ENCODE measurements at regions not wholly inside any gene's neighbourhood (a gene's known extent, or its start where the extent isn't known, plus 50 kb on each side); places are given as distances from the start of the nearest gene placed in this dataset.

DNA sequence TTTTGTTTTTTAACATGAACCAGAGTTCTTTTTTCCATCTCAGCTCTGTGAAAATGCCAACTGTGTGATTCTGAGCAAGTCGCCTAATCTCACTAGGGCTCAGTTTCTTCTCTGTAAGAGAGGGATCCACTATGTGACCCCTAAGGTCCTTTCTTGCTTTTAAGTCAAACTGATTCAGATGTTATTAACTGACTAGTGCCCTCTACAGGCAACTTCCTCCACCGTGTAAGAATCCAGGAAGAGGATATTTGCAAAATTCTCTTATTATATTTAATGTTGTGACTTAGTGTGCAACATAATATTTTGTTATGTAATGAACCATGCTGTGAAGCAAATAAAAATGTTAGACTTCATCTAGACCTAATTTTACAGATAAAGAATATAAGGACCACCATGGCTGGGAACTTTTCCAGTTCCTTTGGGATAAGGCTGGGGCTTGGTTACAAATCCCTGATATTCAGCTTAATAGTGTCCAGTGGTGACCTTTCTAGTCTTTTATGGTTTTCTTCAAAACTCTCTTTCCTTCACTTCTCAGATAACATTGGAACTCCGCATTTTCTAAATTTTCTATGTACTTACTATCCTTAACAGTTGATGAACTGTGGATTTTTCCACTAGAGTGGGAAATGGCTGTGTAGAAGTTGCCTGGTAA is 244.7 kb downstream of the PIK3R1 start:
- Histone ChIP-seq H3K27ac (ENCODE audit: low read length) (no peak overlapping the region), H3K4me1 (ENCODE audit: control insufficient read depth, insufficient read depth, low read length) (no peaks in the 10 kb centered on the region), H3K9me3 (ENCODE audit: control insufficient read depth, insufficient read depth, low read length) (no peaks in the 10 kb centered on the region), H3K36me3 (ENCODE audit: control insufficient read depth, insufficient read depth, low read length) (no peaks in the 10 kb centered on the region), H3K27me3 (ENCODE audit: control insufficient read depth, insufficient read depth, low read length) (no peaks in the 10 kb centered on the region), H3K4me3 (ENCODE audit: low read length) (no peak overlapping the region)
- DNase-seq (ENCODE audit: low read depth, low spot score), result peak; percentile 18
- WGBS (ENCODE audit: insufficient coverage, insufficient read length), result no CpG with 5 or more reads among the region's 3 CpGs

DNA sequence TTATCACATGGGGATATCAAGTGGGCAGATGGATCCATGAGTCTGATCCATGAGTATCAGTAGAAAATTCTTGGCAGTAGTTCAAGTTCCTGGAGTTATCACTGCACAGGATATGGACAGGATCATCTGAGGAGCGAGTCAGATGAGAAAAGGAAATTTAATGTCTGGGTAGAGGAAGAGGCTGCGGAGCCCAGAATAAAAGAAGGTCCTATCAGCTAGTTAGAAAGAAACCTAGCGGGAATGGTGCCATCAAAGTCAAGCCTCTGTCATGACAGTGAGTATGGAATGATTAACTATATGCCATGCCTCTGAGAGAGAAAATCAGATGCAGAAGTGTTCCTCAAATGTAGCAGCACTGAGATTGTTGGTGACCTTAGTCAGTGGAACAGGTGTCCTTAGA is 248.1 kb downstream of the PIK3R1 start:
- no peak for DNase-seq (ENCODE audit: low read depth, low spot score)
- WGBS (ENCODE audit: insufficient coverage, insufficient read length), result no CpG with 5 or more reads among the region's 3 CpGs
- Histone ChIP-seq H3K27ac (ENCODE audit: low read length) (no peak overlapping the region), H3K9me3 (ENCODE audit: control insufficient read depth, insufficient read depth, low read length) (no peaks in the 10 kb centered on the region), H3K4me3 (ENCODE audit: low read length) (no peak overlapping the region), H3K27me3 (ENCODE audit: control insufficient read depth, insufficient read depth, low read length) (no peaks in the 10 kb centered on the region), H3K4me1 (ENCODE audit: control insufficient read depth, insufficient read depth, low read length) (0 out of 2 replicates have a peak, but pooled peaks cover 2% of the 10 kb centered on the region), H3K36me3 (ENCODE audit: control insufficient read depth, insufficient read depth, low read length) (no peaks in the 10 kb centered on the region)

DNA sequence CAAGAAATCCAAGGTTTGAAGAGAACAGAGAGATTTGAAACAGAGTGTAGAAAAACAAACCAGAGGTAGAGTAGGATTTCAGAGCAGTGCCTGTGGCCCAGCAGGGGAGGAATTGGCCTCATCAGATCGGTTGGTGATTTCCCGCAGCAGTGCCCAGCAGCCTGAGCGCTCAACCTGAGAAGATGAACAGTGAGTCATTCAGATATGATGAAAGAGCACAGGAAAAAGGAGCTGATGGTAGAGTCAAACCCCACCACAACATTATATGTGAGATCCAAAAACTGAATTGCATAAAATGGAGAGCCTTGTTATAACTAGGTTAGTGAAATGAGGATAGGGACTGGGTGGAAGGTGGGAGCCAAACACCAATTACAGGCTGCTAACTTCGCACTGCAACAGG is 248.9 kb downstream of the PIK3R1 start:
- 0 out of 2 replicates have a peak, but pooled peaks cover 2% of the 10 kb centered on the region for H3K4me1 ChIP-seq (ENCODE audit: control insufficient read depth, insufficient read depth, low read length)
- DNase-seq (ENCODE audit: low read depth, low spot score), result no peak

GRCh38 chr5:68465133-68465532 is 249.6 kb downstream of the PIK3R1 start:
- H3K4me3 ChIP-seq (ENCODE audit: low read length), result no peak overlapping the region
- H3K9me3 ChIP-seq (ENCODE audit: control insufficient read depth, insufficient read depth, low read length), result no peaks in the 10 kb centered on the region
- no CpG with 5 or more reads among the region's 3 CpGs for WGBS (ENCODE audit: insufficient coverage, insufficient read length)
- no peaks in the 10 kb centered on the region for H3K27me3 ChIP-seq (ENCODE audit: control insufficient read depth, insufficient read depth, low read length)
- no peaks in the 10 kb centered on the region for H3K36me3 ChIP-seq (ENCODE audit: control insufficient read depth, insufficient read depth, low read length)
- 0 out of 2 replicates have a peak, but pooled peaks cover 2% of the 10 kb centered on the region for H3K4me1 ChIP-seq (ENCODE audit: control insufficient read depth, insufficient read depth, low read length)
- no peak overlapping the region for H3K27ac ChIP-seq (ENCODE audit: low read length)
- DNase-seq (ENCODE audit: low read depth, low spot score), result no peak

More for the DNA sequence above, 248.9 kb downstream of the PIK3R1 start:
- no peak overlapping the region for H3K27ac ChIP-seq (ENCODE audit: low read length)
- no peaks in the 10 kb centered on the region for H3K9me3 ChIP-seq (ENCODE audit: control insufficient read depth, insufficient read depth, low read length)
- H3K4me3 ChIP-seq (ENCODE audit: low read length), result no peak overlapping the region
- no CpG with 5 or more reads among the region's 4 CpGs for WGBS (ENCODE audit: insufficient coverage, insufficient read length)
- H3K27me3 ChIP-seq (ENCODE audit: control insufficient read depth, insufficient read depth, low read length), result no peaks in the 10 kb centered on the region
- H3K36me3 ChIP-seq (ENCODE audit: control insufficient read depth, insufficient read depth, low read length), result no peaks in the 10 kb centered on the region

DNA sequence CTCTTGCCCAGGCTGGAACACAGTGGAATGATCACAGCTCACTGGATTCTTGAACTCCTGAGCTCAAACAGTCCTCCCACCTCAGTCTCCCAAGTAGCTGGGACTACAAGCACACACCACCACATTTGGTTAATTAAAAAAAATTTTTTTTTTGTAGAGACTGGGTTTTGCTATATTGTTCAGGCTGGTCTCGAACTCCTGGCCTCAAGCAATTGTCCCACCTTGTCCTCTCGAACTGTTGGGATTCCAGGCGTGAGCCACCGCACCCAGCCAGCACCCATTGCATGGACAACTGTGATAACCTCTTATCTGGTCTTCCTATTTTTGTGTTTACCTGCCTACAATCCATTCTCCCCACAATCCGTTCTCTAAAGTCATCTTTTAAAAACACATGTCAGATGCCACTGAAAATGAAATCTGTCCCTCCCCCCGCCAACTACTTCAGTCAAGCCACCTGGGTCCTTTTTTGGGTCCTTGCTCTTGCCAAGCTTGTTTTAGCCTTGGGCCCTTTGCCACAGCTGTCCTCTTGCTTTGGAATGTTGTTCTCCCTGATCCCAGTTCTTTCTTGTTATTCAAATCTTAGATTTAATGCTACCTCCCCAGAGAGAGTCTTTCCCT is 250.5 kb downstream of the PIK3R1 start:
- no peak overlapping the region for H3K4me3 ChIP-seq (ENCODE audit: low read length)
- H3K36me3 ChIP-seq (ENCODE audit: control insufficient read depth, insufficient read depth, low read length), result no peaks in the 10 kb centered on the region
- H3K27ac ChIP-seq (ENCODE audit: low read length), result no peak overlapping the region
- H3K27me3 ChIP-seq (ENCODE audit: control insufficient read depth, insufficient read depth, low read length), result no peaks in the 10 kb centered on the region
- no peak for DNase-seq (ENCODE audit: low read depth, low spot score)
- no CpG with 5 or more reads among the region's 6 CpGs for WGBS (ENCODE audit: insufficient coverage, insufficient read length)
- no peaks in the 10 kb centered on the region for H3K9me3 ChIP-seq (ENCODE audit: control insufficient read depth, insufficient read depth, low read length)
- H3K4me1 ChIP-seq (ENCODE audit: control insufficient read depth, insufficient read depth, low read length), result 0 out of 2 replicates have a peak, but pooled peaks cover 2% of the 10 kb centered on the region

GRCh38 chr5:68467208-68467607 is 251.7 kb downstream of the PIK3R1 start:
- Histone ChIP-seq H3K36me3 (ENCODE audit: control insufficient read depth, insufficient read depth, low read length) (no peaks in the 10 kb centered on the region), H3K9me3 (ENCODE audit: control insufficient read depth, insufficient read depth, low read length) (no peaks in the 10 kb centered on the region), H3K27ac (ENCODE audit: low read length) (no peak overlapping the region), H3K27me3 (ENCODE audit: control insufficient read depth, insufficient read depth, low read length) (no peaks in the 10 kb centered on the region), H3K4me1 (ENCODE audit: control insufficient read depth, insufficient read depth, low read length) (0 out of 2 replicates have a peak, but pooled peaks cover 2% of the 10 kb centered on the region), H3K4me3 (ENCODE audit: low read length) (no peak overlapping the region)
- no CpG with 5 or more reads among the region's 2 CpGs for WGBS (ENCODE audit: insufficient coverage, insufficient read length)
- no peak for DNase-seq (ENCODE audit: low read depth, low spot score)

DNA sequence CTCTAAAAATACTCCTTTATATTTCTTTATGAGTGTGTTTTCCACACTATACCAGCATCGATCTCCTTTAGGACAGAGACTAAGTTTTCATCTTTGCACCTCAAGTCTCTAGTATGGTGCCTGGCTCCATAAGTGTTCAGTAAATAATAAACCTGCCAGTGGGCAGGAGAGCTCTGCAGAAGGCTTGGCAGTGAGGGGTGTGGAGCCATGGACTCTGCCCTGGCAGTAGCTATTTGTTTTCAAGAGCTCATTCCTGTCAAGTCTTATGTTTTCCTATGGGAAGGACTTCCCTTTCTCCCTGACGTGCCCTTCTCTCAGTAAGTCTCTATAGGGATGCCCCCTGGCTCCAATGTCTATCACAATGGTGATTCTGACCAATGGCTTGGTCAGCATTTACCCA is 252.2 kb downstream of the PIK3R1 start:
- Histone ChIP-seq H3K36me3 (ENCODE audit: control insufficient read depth, insufficient read depth, low read length) (no peaks in the 10 kb centered on the region), H3K27ac (ENCODE audit: low read length) (no peak overlapping the region), H3K4me3 (ENCODE audit: low read length) (no peak overlapping the region), H3K27me3 (ENCODE audit: control insufficient read depth, insufficient read depth, low read length) (no peaks in the 10 kb centered on the region), H3K4me1 (ENCODE audit: control insufficient read depth, insufficient read depth, low read length) (0 out of 2 replicates have a peak, but pooled peaks cover 2% of the 10 kb centered on the region), H3K9me3 (ENCODE audit: control insufficient read depth, insufficient read depth, low read length) (peaks cover 1% of the 10 kb centered on the region; the same call in 1 of the 2 replicates)
- WGBS (ENCODE audit: insufficient coverage, insufficient read length), result no CpG with 5 or more reads among the region's 2 CpGs
- no peak for DNase-seq (ENCODE audit: low read depth, low spot score)

GRCh38 chr5:68468322-68468721 is 252.8 kb downstream of the PIK3R1 start:
- Histone ChIP-seq H3K4me3 (ENCODE audit: low read length) (no peak overlapping the region), H3K27me3 (ENCODE audit: control insufficient read depth, insufficient read depth, low read length) (no peaks in the 10 kb centered on the region), H3K27ac (ENCODE audit: low read length) (no peak overlapping the region), H3K4me1 (ENCODE audit: control insufficient read depth, insufficient read depth, low read length) (0 out of 2 replicates have a peak, but pooled peaks cover 2% of the 10 kb centered on the region), H3K9me3 (ENCODE audit: control insufficient read depth, insufficient read depth, low read length) (peaks cover 2% of the 10 kb centered on the region; the same call in 1 of the 2 replicates), H3K36me3 (ENCODE audit: control insufficient read depth, insufficient read depth, low read length) (no peaks in the 10 kb centered on the region)
- no CpG with 5 or more reads among the region's 4 CpGs for WGBS (ENCODE audit: insufficient coverage, insufficient read length)
- DNase-seq (ENCODE audit: low read depth, low spot score), result no peak

GRCh38 chr5:68475476-68475983 is 260.0 kb downstream of the PIK3R1 start:
- Histone ChIP-seq H3K4me1 (ENCODE audit: control insufficient read depth, insufficient read depth, low read length) (no peaks in the 10 kb centered on the region), H3K9me3 (ENCODE audit: control insufficient read depth, insufficient read depth, low read length) (peaks cover 2% of the 10 kb centered on the region; the same call in 1 of the 2 replicates), H3K36me3 (ENCODE audit: control insufficient read depth, insufficient read depth, low read length) (no peaks in the 10 kb centered on the region), H3K4me3 (ENCODE audit: low read length) (no peak overlapping the region), H3K27me3 (ENCODE audit: control insufficient read depth, insufficient read depth, low read length) (no peaks in the 10 kb centered on the region), H3K27ac (ENCODE audit: low read length) (no peak overlapping the region)
- WGBS (ENCODE audit: insufficient coverage, insufficient read length), result no CpG with 5 or more reads among the region's 7 CpGs
- no peak for DNase-seq (ENCODE audit: low read depth, low spot score)

GRCh38 chr5:68476854-68477253 is 261.3 kb downstream of the PIK3R1 start:
- H3K27ac ChIP-seq (ENCODE audit: low read length), result no peak overlapping the region
- no peaks in the 10 kb centered on the region for H3K36me3 ChIP-seq (ENCODE audit: control insufficient read depth, insufficient read depth, low read length)
- H3K4me1 ChIP-seq (ENCODE audit: control insufficient read depth, insufficient read depth, low read length), result no peaks in the 10 kb centered on the region
- H3K4me3 ChIP-seq (ENCODE audit: low read length), result no peak overlapping the region
- H3K27me3 ChIP-seq (ENCODE audit: control insufficient read depth, insufficient read depth, low read length), result no peaks in the 10 kb centered on the region
- H3K9me3 ChIP-seq (ENCODE audit: control insufficient read depth, insufficient read depth, low read length), result peaks cover 2% of the 10 kb centered on the region; the same call in 1 of the 2 replicates
- no CpG with 5 or more reads among the region's 3 CpGs for WGBS (ENCODE audit: insufficient coverage, insufficient read length)
- DNase-seq (ENCODE audit: low read depth, low spot score), result no peak

Measured in iPS DF 6.9 (cell line).